SK-N-SH (cell line): ENCODE measurements at regions not wholly inside any gene's neighbourhood (a gene's known extent, or its start where the extent isn't known, plus 50 kb on each side); places are given as distances from the start of the nearest gene placed in this dataset.

Experiments
- CHD2 ChIP-seq: fragments of 150-350 bp; IDR thresholded peaks from 2 replicates; pipeline ENCODE4 v1.6.1; 2018; ENCODE audit warnings: low read length; ENCODE audit not compliant: partially characterized antibody
- SMC3 ChIP-seq: IDR thresholded peaks from 2 replicates; pipeline ENCODE4 v1.6.1; 2012; ENCODE audit warnings: low read depth, low read length, improper control_type of control experiment

DNA sequence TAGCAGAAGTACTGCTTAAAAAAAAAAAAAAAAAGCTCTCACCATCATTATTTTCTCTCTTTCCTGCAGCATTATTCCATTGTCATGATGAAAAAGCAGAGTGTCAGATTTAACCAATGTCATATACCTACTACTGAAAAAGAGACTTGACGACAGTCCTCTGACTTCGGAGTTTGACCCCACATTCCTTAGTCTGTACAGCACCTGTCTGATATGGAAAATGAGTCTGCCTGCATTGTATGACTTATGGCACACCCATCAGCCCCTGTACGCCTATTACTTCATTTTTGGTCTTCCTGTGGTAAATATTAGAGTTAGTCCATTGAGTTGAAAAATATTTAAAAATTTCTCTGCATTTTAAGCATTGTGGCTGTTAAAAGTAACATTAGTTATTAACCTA, 54.5 kb upstream of the NOX4 start:
- no peak for TF ChIP-seq SMC3
- no peak for TF ChIP-seq CHD2
